ENCODE measurements at regions not wholly inside any gene's neighbourhood (a gene's known extent, or its start where the extent isn't known, plus 50 kb on each side); places are given as distances from the start of the nearest gene placed in this dataset.

GRCh38 chr20:40307268-40307667 lies 381.8 kb downstream of the MAFB start:
- DNase-seq (no peak), ATAC-seq (no peak)
- no peaks in the 10 kb centered on the region for H3K4me1 Mint-ChIP-seq
- peaks cover 0 to 18% (median 0%) of the 10 kb centered on the region in 5 donors for H3K27me3 Mint-ChIP-seq
- H3K27me3 ChIP-seq (ENCODE audit: control insufficient read depth in 2 of 2, insufficient read depth in 2 of 2, low read length in 2 of 2): no peaks in the 10 kb centered on the region
- no peak overlapping the region for H3K4me3 ChIP-seq (ENCODE audit: low read length)
- no peaks in the 10 kb centered on the region for H3K9me3 ChIP-seq (ENCODE audit: control insufficient read depth in 2 of 3, low read length in 3 of 3)
- H3K36me3 Mint-ChIP-seq: no peaks in the 10 kb centered on the region
- no peaks in the 10 kb centered on the region for H3K4me1 ChIP-seq (ENCODE audit: control insufficient read depth in 2 of 2, insufficient read depth in 2 of 2, low read length in 2 of 2)
- no peak overlapping the region for H3K27ac ChIP-seq (ENCODE audit: low read depth, low read length)
- no peak overlapping the region for H3K4me3 Mint-ChIP-seq
- H3K9me3 Mint-ChIP-seq: peaks cover 0 to 7% (median 0%) of the 10 kb centered on the region in 11 donors
- no peak overlapping the region for H3K27ac Mint-ChIP-seq
- intact Hi-C loops (cut with micrococcal nuclease): no loop called here
- H3K36me3 ChIP-seq (ENCODE audit: control insufficient read depth in 2 of 3, insufficient read depth in 3 of 3, low read length in 3 of 3): no peaks in the 10 kb centered on the region
- CTCF ChIA-PET: no interaction called here
- POLR2A ChIA-PET: no interaction called here

GRCh38 chr20:40305303-40305702 lies 383.7 kb downstream of the MAFB start:
- H3K4me1 Mint-ChIP-seq: no peaks in the 10 kb centered on the region
- CTCF ChIA-PET: no interaction called here
- peaks cover 0 to 19% (median 4%) of the 10 kb centered on the region in 5 donors for H3K27me3 Mint-ChIP-seq

GRCh38 chr20:40304119-40304613 lies 384.9 kb downstream of the MAFB start:
- Histone ChIP-seq H3K27ac (ENCODE audit: low read depth, low read length) (no peak overlapping the region), H3K4me1 (ENCODE audit: control insufficient read depth in 2 of 2, insufficient read depth in 2 of 2, low read length in 2 of 2) (no peaks in the 10 kb centered on the region), H3K27me3 (ENCODE audit: control insufficient read depth in 2 of 2, insufficient read depth in 2 of 2, low read length in 2 of 2) (no peaks in the 10 kb centered on the region), H3K36me3 (ENCODE audit: control insufficient read depth in 2 of 3, insufficient read depth in 3 of 3, low read length in 3 of 3) (no peaks in the 10 kb centered on the region), H3K9me3 (ENCODE audit: control insufficient read depth in 2 of 3, low read length in 3 of 3) (no peaks in the 10 kb centered on the region), H3K4me3 (ENCODE audit: low read length) (no peak overlapping the region)
- POLR2A ChIA-PET: no interaction called here
- intact Hi-C loops (cut with micrococcal nuclease): no loop called here
- Mint-ChIP-seq H3K4me1 (no peaks in the 10 kb centered on the region), H3K27ac (no peak overlapping the region), H3K27me3 (peaks cover 0 to 27% (median 4%) of the 10 kb centered on the region in 5 donors), H3K9me3 (peaks cover 0 to 7% (median 0%) of the 10 kb centered on the region in 11 donors), H3K36me3 (no peaks in the 10 kb centered on the region), H3K4me3 (no peak overlapping the region)
- CTCF ChIA-PET: no interaction called here
- no peak for ATAC-seq
- DNase-seq: no peak

More at GRCh38 chr20:40305303-40305702, 383.7 kb downstream of the MAFB start:
- ATAC-seq (no peak), DNase-seq (no peak)
- Histone ChIP-seq H3K36me3 (ENCODE audit: control insufficient read depth in 2 of 3, insufficient read depth in 3 of 3, low read length in 3 of 3) (no peaks in the 10 kb centered on the region), H3K9me3 (ENCODE audit: control insufficient read depth in 2 of 3, low read length in 3 of 3) (no peaks in the 10 kb centered on the region), H3K27me3 (ENCODE audit: control insufficient read depth in 2 of 2, insufficient read depth in 2 of 2, low read length in 2 of 2) (no peaks in the 10 kb centered on the region), H3K4me3 (ENCODE audit: low read length) (no peak overlapping the region), H3K27ac (ENCODE audit: low read depth, low read length) (no peak overlapping the region), H3K4me1 (ENCODE audit: control insufficient read depth in 2 of 2, insufficient read depth in 2 of 2, low read length in 2 of 2) (no peaks in the 10 kb centered on the region)
- intact Hi-C loops (cut with micrococcal nuclease): no loop called here
- no peak overlapping the region for H3K4me3 Mint-ChIP-seq
- peaks cover 0 to 7% (median 0%) of the 10 kb centered on the region in 11 donors for H3K9me3 Mint-ChIP-seq
- no peaks in the 10 kb centered on the region for H3K36me3 Mint-ChIP-seq
- POLR2A ChIA-PET: no interaction called here
- no peak overlapping the region for H3K27ac Mint-ChIP-seq

DNA sequence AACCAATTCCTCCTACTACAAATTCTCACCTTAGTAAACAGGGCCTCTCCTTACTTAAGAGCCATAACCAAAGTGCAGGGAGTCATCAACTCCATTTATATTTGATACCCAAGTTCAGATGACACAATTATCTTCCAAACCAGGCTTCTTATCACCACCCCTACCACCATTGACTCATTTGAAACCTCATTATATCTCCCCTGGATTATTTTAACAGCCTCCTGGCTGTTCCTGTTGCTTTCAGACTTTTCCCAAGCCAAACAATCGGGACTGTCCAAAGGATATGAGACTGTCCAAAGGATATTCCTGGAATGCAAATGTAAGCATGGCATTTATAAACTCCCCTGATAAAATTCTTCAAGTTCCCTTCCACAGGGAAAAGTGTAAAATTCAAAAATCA lies 394.3 kb downstream of the MAFB start:
- no peak overlapping the region for H3K4me3 Mint-ChIP-seq
- Histone ChIP-seq H3K27me3 (ENCODE audit: control insufficient read depth in 2 of 2, insufficient read depth in 2 of 2, low read length in 2 of 2) (no peaks in the 10 kb centered on the region), H3K27ac (ENCODE audit: low read depth, low read length) (no peak overlapping the region), H3K36me3 (ENCODE audit: control insufficient read depth in 2 of 3, insufficient read depth in 3 of 3, low read length in 3 of 3) (no peaks in the 10 kb centered on the region), H3K4me1 (ENCODE audit: control insufficient read depth in 2 of 2, insufficient read depth in 2 of 2, low read length in 2 of 2) (no peaks in the 10 kb centered on the region), H3K4me3 (ENCODE audit: low read length) (no peak overlapping the region), H3K9me3 (ENCODE audit: control insufficient read depth in 2 of 3, low read length in 3 of 3) (no peaks in the 10 kb centered on the region)
- H3K27me3 Mint-ChIP-seq: peaks cover 0 to 17% (median 12%) of the 10 kb centered on the region in 5 donors
- no peak overlapping the region for H3K27ac Mint-ChIP-seq
- ATAC-seq (no peak), DNase-seq (no peak)
- H3K4me1 Mint-ChIP-seq: no peaks in the 10 kb centered on the region
- ChIA-PET CTCF (no interaction called here), POLR2A (no interaction called here)
- intact Hi-C loops (cut with micrococcal nuclease): no loop called here
- no peaks in the 10 kb centered on the region for H3K36me3 Mint-ChIP-seq
- H3K9me3 Mint-ChIP-seq: peaks cover 0 to 4% (median 0%) of the 10 kb centered on the region in 11 donors

DNA sequence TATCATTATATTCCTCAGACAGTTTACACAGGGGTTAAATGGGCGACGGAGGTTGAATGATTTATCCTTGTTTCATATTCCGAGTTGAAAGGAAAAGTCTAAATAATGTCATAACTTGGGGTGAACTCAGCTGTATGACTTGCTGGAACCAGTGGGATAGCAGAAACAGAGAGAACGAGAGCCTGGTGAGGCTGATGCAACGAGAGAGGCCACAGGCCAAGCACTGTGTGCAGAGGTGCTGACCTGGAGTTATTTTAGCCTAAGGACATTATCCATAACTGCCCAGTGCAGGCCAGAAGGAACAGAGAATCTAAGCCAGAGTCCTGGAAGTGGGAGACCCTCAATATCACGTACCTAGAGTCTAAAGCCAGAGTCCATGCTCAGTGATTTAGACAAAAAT lies 394.9 kb downstream of the MAFB start:
- peaks cover 0 to 12% (median 8%) of the 10 kb centered on the region in 5 donors for H3K27me3 Mint-ChIP-seq
- no peak overlapping the region for H3K27ac Mint-ChIP-seq
- CTCF ChIA-PET: no interaction called here
- Histone ChIP-seq H3K27me3 (ENCODE audit: control insufficient read depth in 2 of 2, insufficient read depth in 2 of 2, low read length in 2 of 2) (no peaks in the 10 kb centered on the region), H3K36me3 (ENCODE audit: control insufficient read depth in 2 of 3, insufficient read depth in 3 of 3, low read length in 3 of 3) (no peaks in the 10 kb centered on the region), H3K9me3 (ENCODE audit: control insufficient read depth in 2 of 3, low read length in 3 of 3) (no peaks in the 10 kb centered on the region), H3K4me3 (ENCODE audit: low read length) (no peak overlapping the region), H3K4me1 (ENCODE audit: control insufficient read depth in 2 of 2, insufficient read depth in 2 of 2, low read length in 2 of 2) (no peaks in the 10 kb centered on the region), H3K27ac (ENCODE audit: low read depth, low read length) (no peak overlapping the region)
- no peaks in the 10 kb centered on the region for H3K4me1 Mint-ChIP-seq
- POLR2A ChIA-PET: no interaction called here
- peaks cover 0 to 4% (median 0%) of the 10 kb centered on the region in 11 donors for H3K9me3 Mint-ChIP-seq
- DNase-seq (no peak), ATAC-seq (no peak)
- no peaks in the 10 kb centered on the region for H3K36me3 Mint-ChIP-seq
- intact Hi-C loops (cut with micrococcal nuclease): no loop called here
- no peak overlapping the region for H3K4me3 Mint-ChIP-seq

- Mint-ChIP-seq H3K9me3 (peaks cover 0 to 4% (median 0%) of the 10 kb centered on the region in 11 donors), H3K27ac (no peak overlapping the region), H3K4me1 (no peaks in the 10 kb centered on the region), H3K4me3 (no peak overlapping the region), H3K36me3 (no peaks in the 10 kb centered on the region), H3K27me3 (peaks cover 0 to 12% (median 8%) of the 10 kb centered on the region in 5 donors)
- Histone ChIP-seq H3K4me1 (ENCODE audit: control insufficient read depth in 2 of 2, insufficient read depth in 2 of 2, low read length in 2 of 2) (no peaks in the 10 kb centered on the region), H3K9me3 (ENCODE audit: control insufficient read depth in 2 of 3, low read length in 3 of 3) (no peaks in the 10 kb centered on the region), H3K27me3 (ENCODE audit: control insufficient read depth in 2 of 2, insufficient read depth in 2 of 2, low read length in 2 of 2) (no peaks in the 10 kb centered on the region), H3K27ac (ENCODE audit: low read depth, low read length) (no peak overlapping the region), H3K4me3 (ENCODE audit: low read length) (no peak overlapping the region), H3K36me3 (ENCODE audit: control insufficient read depth in 2 of 3, insufficient read depth in 3 of 3, low read length in 3 of 3) (no peaks in the 10 kb centered on the region)
- no peak for DNase-seq
- intact Hi-C loops (cut with micrococcal nuclease): no loop called here
- ChIA-PET CTCF (no interaction called here), POLR2A (no interaction called here)
- no peak for ATAC-seq
Observed at GRCh38 chr20:40293740-40294139, 395.3 kb downstream of the MAFB start.

DNA sequence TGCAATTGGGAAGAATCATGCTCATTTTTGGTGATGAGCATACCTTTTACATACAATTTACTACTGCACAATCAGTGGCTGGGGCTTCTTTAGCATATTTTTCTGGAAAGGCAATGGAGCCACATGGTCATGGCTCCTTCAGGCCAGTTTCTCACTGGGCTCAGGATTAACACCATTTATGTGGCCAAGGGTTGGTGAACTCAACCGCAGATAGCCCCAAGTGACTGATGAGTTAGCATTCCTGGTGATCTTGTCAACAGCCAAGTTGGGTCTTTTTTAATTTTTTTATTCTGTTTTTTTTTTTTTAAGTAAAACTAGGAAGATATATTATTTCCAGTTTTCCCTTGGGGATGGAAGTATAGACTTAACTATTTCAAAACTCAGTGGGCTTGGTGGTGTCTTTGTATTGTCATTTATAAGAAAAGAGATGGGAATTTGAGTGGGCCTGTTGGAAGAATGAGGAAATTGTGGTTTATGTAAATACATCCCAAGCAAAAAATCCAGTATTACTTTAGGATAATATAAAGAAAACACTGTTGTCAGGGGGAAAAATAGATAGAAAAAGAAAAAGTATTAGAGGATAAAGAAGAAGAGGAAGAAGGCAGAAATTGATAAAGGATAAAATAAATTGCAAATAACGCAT lies 397.4 kb downstream of the MAFB start:
- POLR2A ChIA-PET: no interaction called here
- intact Hi-C loops (cut with micrococcal nuclease): no loop called here
- CTCF ChIA-PET: no interaction called here
- H3K27me3 ChIP-seq (ENCODE audit: control insufficient read depth in 2 of 2, insufficient read depth in 2 of 2, low read length in 2 of 2): no peaks in the 10 kb centered on the region
- Mint-ChIP-seq H3K4me1 (no peaks in the 10 kb centered on the region), H3K36me3 (no peaks in the 10 kb centered on the region), H3K27ac (no peak overlapping the region), H3K27me3 (peaks cover 0 to 12% (median 8%) of the 10 kb centered on the region in 5 donors), H3K4me3 (no peak overlapping the region), H3K9me3 (peaks cover 0 to 4% (median 0%) of the 10 kb centered on the region in 11 donors)
- no peak overlapping the region for H3K27ac ChIP-seq (ENCODE audit: low read depth, low read length)
- H3K36me3 ChIP-seq (ENCODE audit: control insufficient read depth in 2 of 3, insufficient read depth in 3 of 3, low read length in 3 of 3): no peaks in the 10 kb centered on the region
- no peaks in the 10 kb centered on the region for H3K9me3 ChIP-seq (ENCODE audit: control insufficient read depth in 2 of 3, low read length in 3 of 3)
- no peaks in the 10 kb centered on the region for H3K4me1 ChIP-seq (ENCODE audit: control insufficient read depth in 2 of 2, insufficient read depth in 2 of 2, low read length in 2 of 2)
- DNase-seq: no peak
- no peak overlapping the region for H3K4me3 ChIP-seq (ENCODE audit: low read length)
- no peak for ATAC-seq

Measured in naive thymus-derived CD4-positive, alpha-beta T cell (primary cell).